ENCODE measurements at regions not wholly inside any gene's neighbourhood (a gene's known extent, or its start where the extent isn't known, plus 50 kb on each side); places are given as distances from the start of the nearest gene placed in this dataset.

DNA sequence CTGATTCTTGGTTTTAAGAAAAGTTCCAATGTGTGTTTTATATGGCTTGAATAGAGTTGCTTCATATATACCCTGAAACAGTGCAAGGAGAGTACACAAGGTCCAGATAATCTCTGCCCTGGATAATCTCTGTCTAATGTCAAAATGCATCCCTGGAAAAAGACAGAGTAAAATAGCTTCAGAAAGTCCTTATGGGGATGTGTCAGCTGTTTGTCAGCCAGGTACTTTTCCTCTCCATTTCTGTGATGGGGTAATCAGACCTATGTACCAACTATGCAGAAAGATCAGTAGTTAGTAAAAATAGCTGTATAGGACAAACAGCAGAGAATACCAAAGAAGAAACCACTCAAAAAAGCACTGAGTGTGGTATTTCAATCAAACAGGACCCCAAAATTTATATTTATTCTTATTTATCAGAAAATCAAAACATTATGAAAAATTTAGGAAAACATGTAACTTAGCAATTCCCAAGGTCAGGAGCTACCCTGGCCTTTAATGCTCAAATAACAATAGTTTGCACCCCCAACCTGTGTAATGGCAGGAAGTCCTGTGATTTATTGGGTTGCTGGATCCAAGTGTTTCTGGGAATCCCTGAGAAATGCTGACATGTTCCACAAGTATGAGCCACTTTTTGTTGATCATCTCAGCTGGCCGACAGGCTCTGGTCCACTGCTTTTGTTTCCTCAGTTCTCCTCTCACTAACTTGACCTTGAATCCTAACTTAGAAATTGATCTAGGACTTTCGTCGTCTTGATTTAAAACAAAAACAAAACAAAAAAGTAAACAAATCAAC lies 69.6 kb downstream of the MDH1 start:
- DNase-seq (ENCODE audit: low read depth, low spot score) = no peak
- H3K27ac ChIP-seq = no peak overlapping the region

DNA sequence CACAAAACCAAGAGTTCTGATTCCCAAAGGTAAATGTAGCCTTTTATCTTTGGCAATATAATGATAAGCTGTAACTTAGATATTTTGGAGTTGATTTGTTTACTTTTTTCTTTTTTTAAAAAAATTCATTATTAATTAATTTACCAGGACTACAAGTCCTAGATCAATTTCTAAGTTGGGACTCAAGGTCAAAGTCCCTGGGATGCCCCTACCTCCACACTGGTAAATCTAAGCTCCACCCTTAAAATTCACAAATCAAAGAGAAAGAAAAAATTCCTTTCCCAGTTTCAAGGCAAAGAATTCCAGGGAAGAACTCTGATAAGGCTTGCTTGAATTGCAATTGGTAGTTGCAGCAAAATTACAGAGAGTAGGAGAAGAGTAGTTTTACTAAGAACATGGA lies 71.3 kb downstream of the MDH1 start:
- DNase-seq (ENCODE audit: low read depth, low spot score) = no peak
- H3K27ac ChIP-seq = no peak overlapping the region

GRCh38 chr2:63661076-63661475 lies 72.3 kb downstream of the MDH1 start:
- peak; percentile 27 for DNase-seq (ENCODE audit: low read depth, low spot score)

GRCh38 chr2:63662028-63662804 lies 73.5 kb downstream of the MDH1 start:
- DNase-seq (ENCODE audit: low read depth, low spot score) = no peak
- H3K27ac ChIP-seq = peak overlapping the region; percentile 68

More at GRCh38 chr2:63661076-63661475, 72.3 kb downstream of the MDH1 start:
- peak overlapping the region; percentile 68 for H3K27ac ChIP-seq

GRCh38 chr2:63663013-63663864 lies 74.5 kb downstream of the MDH1 start:
- H3K27ac ChIP-seq = no peak overlapping the region
- DNase-seq (ENCODE audit: low read depth, low spot score) = no peak

- no peak for DNase-seq (ENCODE audit: low read depth, low spot score)
- H3K27ac ChIP-seq = no peak overlapping the region
Observed at GRCh38 chr2:63665091-63665490, 76.3 kb downstream of the MDH1 start.

- H3K27ac ChIP-seq = no peak overlapping the region
- no peak for DNase-seq (ENCODE audit: low read depth, low spot score)
Observed at GRCh38 chr2:63665846-63666475, 77.2 kb downstream of the MDH1 start.

DNA sequence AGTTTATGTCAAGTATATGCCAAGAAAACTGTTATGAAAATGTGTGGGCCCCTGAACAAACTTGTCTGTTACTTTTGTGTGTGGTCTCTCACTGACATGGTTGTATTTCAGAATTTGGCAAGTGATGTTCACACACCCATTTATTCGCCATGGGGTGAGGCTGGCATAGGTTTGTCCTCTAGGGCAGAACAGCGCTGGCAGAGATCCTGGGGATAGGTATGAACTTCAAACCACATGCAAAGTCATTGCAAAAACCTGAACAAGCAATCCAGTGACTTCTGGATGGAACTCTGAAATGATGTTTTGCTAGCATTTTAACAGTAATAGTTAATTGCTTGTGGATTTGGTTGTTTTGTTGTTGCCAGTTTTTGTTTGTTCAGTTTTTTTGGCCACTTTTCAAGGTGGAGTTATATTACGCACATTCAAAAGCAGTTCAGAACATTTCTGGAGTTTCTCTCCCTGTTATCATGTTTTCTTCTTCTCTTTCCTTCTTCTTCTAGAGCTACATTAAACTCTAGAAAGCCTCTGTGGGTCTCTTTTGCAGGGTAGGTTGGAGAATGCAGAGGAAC lies 78.5 kb downstream of the MDH1 start:
- no peak for DNase-seq (ENCODE audit: low read depth, low spot score)
- no peak overlapping the region for H3K27ac ChIP-seq

DNA sequence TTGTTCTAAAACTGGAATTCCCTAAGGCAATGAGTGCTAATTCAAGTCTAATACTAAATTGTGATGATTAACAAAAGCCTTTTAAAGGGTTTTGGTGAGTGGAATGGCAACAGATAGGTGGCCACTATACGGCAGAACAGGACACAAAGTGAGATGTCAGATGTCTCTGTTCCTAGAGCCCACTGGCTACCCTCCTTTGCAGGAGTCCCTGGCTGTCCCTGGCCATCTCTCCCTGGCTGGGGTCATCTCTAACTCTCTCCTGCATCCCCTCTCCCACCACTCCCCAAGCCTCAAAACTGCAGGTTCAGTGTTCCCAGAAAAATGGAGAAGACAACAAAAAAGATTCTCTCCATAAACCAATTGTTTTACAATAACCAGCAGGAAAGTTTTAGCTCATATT lies 79.2 kb downstream of the MDH1 start:
- DNase-seq (ENCODE audit: low read depth, low spot score) = no peak
- H3K27ac ChIP-seq = no peak overlapping the region

- H3K27ac ChIP-seq = no peak overlapping the region
- DNase-seq (ENCODE audit: low read depth, low spot score) = no peak
Observed at GRCh38 chr2:63668466-63668865, 79.7 kb downstream of the MDH1 start.

DNA sequence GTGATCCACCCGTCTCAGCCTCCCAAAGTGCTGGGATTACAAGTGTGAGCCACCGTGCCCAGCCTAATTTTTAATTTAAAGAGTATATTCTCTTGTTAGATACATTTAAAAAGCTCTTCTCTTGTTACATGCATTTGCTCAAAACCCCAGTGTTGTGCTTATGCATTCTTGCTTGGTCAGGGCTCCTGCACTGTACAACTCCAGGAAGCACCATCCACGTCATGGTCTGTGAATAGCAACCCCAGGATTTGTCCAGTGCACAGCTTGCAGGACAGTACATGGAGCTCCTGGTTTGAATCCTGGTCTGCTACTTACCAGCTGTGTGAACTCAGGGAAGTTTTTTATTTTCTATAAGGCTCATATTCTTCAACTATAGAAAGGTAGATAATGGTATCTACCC lies 80.8 kb downstream of the MDH1 start:
- no peak overlapping the region for H3K27ac ChIP-seq
- no peak for DNase-seq (ENCODE audit: low read depth, low spot score)

DNA sequence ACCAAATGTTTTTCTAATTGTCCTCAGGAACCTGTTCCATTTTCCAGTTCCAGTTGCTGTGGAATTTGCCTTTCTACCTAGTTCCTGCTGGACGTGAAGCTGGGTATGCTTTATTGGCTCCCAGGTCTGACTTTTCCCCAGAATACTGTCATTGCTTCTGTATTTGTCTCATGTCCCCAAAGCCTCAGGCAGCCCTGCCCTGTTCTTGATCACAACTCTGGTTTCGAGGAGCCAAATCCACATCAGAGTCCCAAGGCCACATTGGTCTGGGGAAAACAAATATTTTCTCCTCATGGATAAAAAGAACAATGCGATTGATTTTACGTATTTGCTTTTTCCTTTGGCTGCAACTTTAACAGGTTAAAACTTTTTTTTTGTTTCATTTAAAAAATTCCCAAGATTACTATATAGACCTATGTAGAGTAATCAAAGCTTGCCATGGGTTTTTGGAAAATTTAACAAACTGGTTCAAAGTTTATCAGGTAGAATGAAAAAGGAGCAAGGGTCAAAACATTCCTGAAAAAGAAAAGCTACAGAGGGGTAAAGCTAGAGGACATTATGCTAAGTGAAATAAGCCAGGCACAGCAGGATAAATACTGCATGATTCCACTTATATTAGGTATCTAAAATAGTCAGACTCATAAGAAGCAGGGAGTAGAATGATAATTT lies 85.2 kb downstream of the MDH1 start:
- DNase-seq (ENCODE audit: low read depth, low spot score) = no peak

DNA sequence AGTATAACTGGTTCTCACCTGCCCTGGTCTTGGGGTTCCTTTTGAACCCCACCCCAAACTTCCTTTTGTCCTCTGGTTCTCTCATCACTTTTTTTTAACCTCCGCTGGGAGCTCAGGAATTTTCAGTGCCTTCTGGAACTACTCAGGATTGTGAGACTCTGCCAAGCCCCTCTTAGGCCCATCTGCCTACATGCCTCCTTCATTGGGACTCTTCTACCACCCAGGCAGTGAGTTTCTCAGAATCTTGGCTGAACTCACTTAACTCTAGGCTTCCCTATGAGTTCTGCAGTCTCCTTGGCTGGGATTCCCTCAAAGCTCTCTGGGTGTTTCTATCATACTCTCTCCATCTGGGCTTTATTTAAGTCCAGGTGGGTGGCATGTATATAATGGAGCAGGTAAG lies 86.3 kb downstream of the MDH1 start:
- no peak for DNase-seq (ENCODE audit: low read depth, low spot score)
- H3K27ac ChIP-seq = no peak overlapping the region

More for the DNA sequence above, 85.2 kb downstream of the MDH1 start:
- H3K27ac ChIP-seq = no peak overlapping the region

GRCh38 chr2:63676135-63676534 lies 87.4 kb downstream of the MDH1 start:
- no peak for DNase-seq (ENCODE audit: low read depth, low spot score)
- no peak overlapping the region for H3K27ac ChIP-seq

GRCh38 chr2:63678085-63678484 lies 89.3 kb downstream of the MDH1 start:
- DNase-seq (ENCODE audit: low read depth, low spot score) = no peak
- H3K27ac ChIP-seq = no peak overlapping the region

GRCh38 chr2:63678551-63678950 lies 89.8 kb downstream of the MDH1 start:
- no peak for DNase-seq (ENCODE audit: low read depth, low spot score)
- no peak overlapping the region for H3K27ac ChIP-seq

GRCh38 chr2:63679252-63679855 lies 90.6 kb downstream of the MDH1 start:
- H3K27ac ChIP-seq = peak overlapping the region; percentile 36
- DNase-seq (ENCODE audit: low read depth, low spot score) = peak; percentile 60

- H3K27ac ChIP-seq = no peak overlapping the region
- no peak for DNase-seq (ENCODE audit: low read depth, low spot score)
Observed at GRCh38 chr2:63680455-63680854, 91.7 kb downstream of the MDH1 start.

DNA sequence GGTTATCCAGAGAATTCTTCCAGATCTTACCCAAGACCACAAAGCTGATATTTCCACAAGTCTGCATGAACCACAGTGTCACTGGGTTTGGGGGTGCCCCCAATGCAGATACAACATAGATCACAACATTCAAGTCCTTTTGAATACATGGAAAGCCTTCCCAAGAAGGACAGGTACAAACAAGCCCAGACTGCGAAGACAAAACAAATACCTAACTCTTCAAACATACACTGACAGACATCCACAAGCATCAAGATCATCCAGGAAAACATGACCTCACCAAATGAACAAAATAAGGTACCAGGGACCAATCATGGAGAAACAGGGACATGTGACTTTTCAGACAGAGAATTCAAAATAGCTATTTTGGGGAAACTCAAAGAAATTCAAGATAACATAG lies 93.1 kb downstream of the MDH1 start:
- no peak overlapping the region for H3K27ac ChIP-seq
- peak; percentile 34 for DNase-seq (ENCODE audit: low read depth, low spot score)

Data from epithelial cell of prostate (primary cell).